Stimulated activated CD8-positive, alpha-beta memory T cell treated with anti-CD3 and anti-CD28 coated beads, Interleukin-2, amount 100 ng/mL, for 48 hours (primary cell): ENCODE measurements at regions not wholly inside any gene's neighbourhood (a gene's known extent, or its start where the extent isn't known, plus 50 kb on each side); places are given as distances from the start of the nearest gene placed in this dataset.
"Not testable (repeated sequence)": the region's sequence is repeated elsewhere in the genome, so short reads cannot be mapped to it uniquely, and the experiment has no call there.

Experiments used
- DNase-seq, 2 donors: peaks; one replicate each; pipeline ENCODE4 v3.0.0-alpha.2; 2020; ENCODE audit warnings: low read depth in 2 of 2

GRCh38 chr3:109804697-109805096, 467.4 kb upstream of the DPPA4 start:
- DNase-seq, result no peak

- no peak for DNase-seq
Observed at GRCh38 chr3:109806929-109807328, 469.6 kb upstream of the DPPA4 start.

- no peak for DNase-seq
Observed at GRCh38 chr3:109809513-109809912, 472.2 kb upstream of the DPPA4 start.

- no peak for DNase-seq
Observed at GRCh38 chr3:109818081-109818480, 480.7 kb upstream of the DPPA4 start.

- no peak for DNase-seq
Observed at GRCh38 chr3:109819734-109820133, 482.4 kb upstream of the DPPA4 start.

GRCh38 chr3:109825971-109826810, 488.8 kb upstream of the DPPA4 start:
- DNase-seq, result no peak

GRCh38 chr3:109831403-109831802, 494.1 kb upstream of the DPPA4 start:
- DNase-seq, result no peak

- DNase-seq, result no peak
Observed at GRCh38 chr3:109835958-109836357, 498.6 kb upstream of the DPPA4 start.

GRCh38 chr3:109851854-109852253, 514.5 kb upstream of the DPPA4 start:
- no peak for DNase-seq

GRCh38 chr3:109852283-109852682, 514.9 kb upstream of the DPPA4 start:
- DNase-seq, result no peak

- no peak for DNase-seq
Observed at GRCh38 chr3:109853077-109853731, 515.9 kb upstream of the DPPA4 start.

GRCh38 chr3:109863701-109864100, 526.4 kb upstream of the DPPA4 start:
- no peak for DNase-seq

- no peak for DNase-seq
Observed at GRCh38 chr3:109864452-109864851, 527.1 kb upstream of the DPPA4 start.

- DNase-seq, result no peak
Observed at GRCh38 chr3:109869586-109869985, 532.2 kb upstream of the DPPA4 start.

- no peak for DNase-seq
Observed at GRCh38 chr3:109874896-109875708, 537.8 kb upstream of the DPPA4 start.

GRCh38 chr3:109877616-109878015, 540.3 kb upstream of the DPPA4 start:
- DNase-seq, result not testable (repeated sequence)

- DNase-seq, result no peak
Observed at GRCh38 chr3:109882144-109882543, 544.8 kb upstream of the DPPA4 start.

GRCh38 chr3:109887293-109887692, 549.9 kb upstream of the DPPA4 start:
- no peak for DNase-seq

- DNase-seq, result no peak
Observed at GRCh38 chr3:109888026-109888425, 550.7 kb upstream of the DPPA4 start.

GRCh38 chr3:109897734-109898133, 560.4 kb upstream of the DPPA4 start:
- DNase-seq, result no peak

GRCh38 chr3:109899925-109900324, 562.6 kb upstream of the DPPA4 start:
- no peak for DNase-seq

- DNase-seq, result no peak
Observed at GRCh38 chr3:109900783-109901182, 563.4 kb upstream of the DPPA4 start.
